ENCODE measurements at regions not wholly inside any gene's neighbourhood (a gene's known extent, or its start where the extent isn't known, plus 50 kb on each side); places are given as distances from the start of the nearest gene placed in this dataset.

DNA sequence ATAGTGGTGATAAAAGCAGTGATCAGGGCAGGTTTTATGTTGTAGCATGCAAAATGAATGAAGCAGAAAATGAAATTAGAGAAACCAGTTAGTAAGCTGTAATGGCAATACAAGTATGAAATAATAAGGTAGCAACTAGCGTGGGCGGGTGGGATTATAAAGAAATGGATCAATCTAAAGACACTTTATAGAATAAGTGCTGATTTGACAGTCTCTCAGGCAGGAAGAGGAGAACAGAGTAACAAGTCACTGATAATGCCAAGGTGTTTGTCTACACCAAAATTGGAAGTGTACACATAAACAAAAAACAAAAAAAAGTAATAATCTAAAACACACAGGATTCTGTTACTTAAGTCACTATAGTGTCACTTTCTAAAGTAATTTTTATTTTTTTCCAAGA is 51.0 kb upstream of the PCBP1 start:
- Histone ChIP-seq H3K27me3 (no peaks in the 10 kb centered on the region), H3K4me1 (no peaks in the 10 kb centered on the region), H3K36me3 (no peaks in the 10 kb centered on the region), H3K4me3 (no peak overlapping the region), H3K27ac (no peak overlapping the region), H3K9me3 (no peaks in the 10 kb centered on the region)
- DNase-seq (ENCODE audit: low spot score in 2 of 2) = no peak
- intact Hi-C loops (cut with DNase I; ENCODE audit: low total_unique reads) = no loop called here
- no peak for TF ChIP-seq POLR2AphosphoS5 (IDR thresholded peaks at IDR 0.05)
- no peak for TF ChIP-seq POLR2A (IDR thresholded peaks at IDR 0.05)
- TF ChIP-seq, protein P1, sequence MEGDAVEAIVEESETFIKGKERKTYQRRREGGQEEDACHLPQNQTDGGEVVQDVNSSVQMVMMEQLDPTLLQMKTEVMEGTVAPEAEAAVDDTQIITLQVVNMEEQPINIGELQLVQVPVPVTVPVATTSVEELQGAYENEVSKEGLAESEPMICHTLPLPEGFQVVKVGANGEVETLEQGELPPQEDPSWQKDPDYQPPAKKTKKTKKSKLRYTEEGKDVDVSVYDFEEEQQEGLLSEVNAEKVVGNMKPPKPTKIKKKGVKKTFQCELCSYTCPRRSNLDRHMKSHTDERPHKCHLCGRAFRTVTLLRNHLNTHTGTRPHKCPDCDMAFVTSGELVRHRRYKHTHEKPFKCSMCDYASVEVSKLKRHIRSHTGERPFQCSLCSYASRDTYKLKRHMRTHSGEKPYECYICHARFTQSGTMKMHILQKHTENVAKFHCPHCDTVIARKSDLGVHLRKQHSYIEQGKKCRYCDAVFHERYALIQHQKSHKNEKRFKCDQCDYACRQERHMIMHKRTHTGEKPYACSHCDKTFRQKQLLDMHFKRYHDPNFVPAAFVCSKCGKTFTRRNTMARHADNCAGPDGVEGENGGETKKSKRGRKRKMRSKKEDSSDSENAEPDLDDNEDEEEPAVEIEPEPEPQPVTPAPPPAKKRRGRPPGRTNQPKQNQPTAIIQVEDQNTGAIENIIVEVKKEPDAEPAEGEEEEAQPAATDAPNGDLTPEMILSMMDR (IDR thresholded peaks at IDR 0.05) = no peak

DNA sequence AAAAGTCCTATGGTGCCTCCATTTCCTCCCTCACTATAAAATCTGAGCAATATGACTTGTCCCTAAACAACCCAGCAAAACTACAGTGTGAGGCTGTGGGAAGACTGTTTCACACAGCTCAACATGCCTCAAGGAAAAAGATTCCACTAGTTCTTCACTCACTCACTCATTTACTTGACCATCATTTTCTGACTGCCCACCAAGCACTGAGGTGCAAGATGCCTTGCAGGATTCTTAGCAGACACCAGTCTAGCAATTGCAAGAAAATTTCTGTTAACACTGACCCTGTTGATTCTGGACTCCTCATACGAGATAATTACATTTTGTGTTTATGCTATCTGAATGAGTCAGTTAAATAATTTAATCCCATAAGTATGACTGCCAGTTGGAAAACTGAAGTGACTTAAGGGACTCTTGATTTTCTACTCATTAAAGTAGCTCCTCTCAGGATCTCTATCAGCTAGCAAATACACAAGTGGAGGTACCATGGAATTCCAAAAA is 51.9 kb upstream of the PCBP1 start:
- no peaks in the 10 kb centered on the region for H3K4me1 ChIP-seq
- peak overlapping the region in 1 of 2 donors; percentile 50 for H3K27ac ChIP-seq
- no peak for DNase-seq (ENCODE audit: low spot score in 2 of 2)
- no peak overlapping the region for H3K4me3 ChIP-seq
- no peaks in the 10 kb centered on the region for H3K36me3 ChIP-seq
- TF ChIP-seq POLR2A (IDR thresholded peaks at IDR 0.05) (no peak), POLR2AphosphoS5 (IDR thresholded peaks at IDR 0.05) (no peak)
- TF ChIP-seq, protein P1 (IDR thresholded peaks at IDR 0.05) = no peak
- no peaks in the 10 kb centered on the region for H3K27me3 ChIP-seq
- H3K9me3 ChIP-seq = no peaks in the 10 kb centered on the region
- intact Hi-C loops (cut with DNase I; ENCODE audit: low total_unique reads) = no loop called here

DNA sequence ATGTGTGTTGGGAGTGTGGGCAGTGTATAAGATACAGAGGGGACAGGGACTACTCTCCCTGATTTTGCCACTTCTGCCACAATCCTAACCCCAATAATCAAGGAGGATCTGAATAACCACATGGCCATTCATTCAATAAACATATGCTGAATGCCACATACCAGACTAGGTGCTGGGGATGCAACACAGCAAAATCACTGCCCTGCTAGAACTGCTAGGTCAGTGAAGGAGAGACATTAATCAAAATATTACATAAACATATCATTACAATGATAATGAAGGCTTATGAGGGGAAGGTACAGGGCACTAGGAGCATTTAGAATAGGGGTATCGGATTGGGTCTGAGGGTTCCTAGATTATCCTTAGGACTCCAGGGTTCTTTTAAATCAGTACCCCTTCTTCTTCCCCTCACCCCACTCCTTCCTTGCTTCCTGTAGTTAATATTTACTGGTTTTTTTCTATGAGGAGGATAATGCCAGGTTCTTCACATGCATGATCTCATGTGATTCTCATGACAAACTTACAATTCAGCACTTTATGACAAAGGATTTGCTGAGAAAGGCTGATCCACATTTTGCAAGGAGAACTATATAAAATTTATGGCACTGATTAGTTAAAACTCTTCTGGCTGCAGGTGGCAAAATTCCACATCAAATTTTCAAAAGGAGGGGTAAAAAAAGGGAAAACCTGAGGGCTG is 56.4 kb upstream of the PCBP1 start:
- Histone ChIP-seq H3K27me3 (no peaks in the 10 kb centered on the region), H3K4me1 (no peaks in the 10 kb centered on the region), H3K36me3 (no peaks in the 10 kb centered on the region), H3K9me3 (no peaks in the 10 kb centered on the region), H3K4me3 (no peak overlapping the region), H3K27ac (peak overlapping the region; percentile 43 to 87)
- intact Hi-C loops (cut with DNase I; ENCODE audit: low total_unique reads) = no loop called here
- no peak for DNase-seq (ENCODE audit: low spot score in 2 of 2)
- TF ChIP-seq, protein P1 (IDR thresholded peaks at IDR 0.05) = no peak
- TF ChIP-seq POLR2A (IDR thresholded peaks at IDR 0.05) = no peak
- TF ChIP-seq POLR2AphosphoS5 (IDR thresholded peaks at IDR 0.05) = no peak

DNA sequence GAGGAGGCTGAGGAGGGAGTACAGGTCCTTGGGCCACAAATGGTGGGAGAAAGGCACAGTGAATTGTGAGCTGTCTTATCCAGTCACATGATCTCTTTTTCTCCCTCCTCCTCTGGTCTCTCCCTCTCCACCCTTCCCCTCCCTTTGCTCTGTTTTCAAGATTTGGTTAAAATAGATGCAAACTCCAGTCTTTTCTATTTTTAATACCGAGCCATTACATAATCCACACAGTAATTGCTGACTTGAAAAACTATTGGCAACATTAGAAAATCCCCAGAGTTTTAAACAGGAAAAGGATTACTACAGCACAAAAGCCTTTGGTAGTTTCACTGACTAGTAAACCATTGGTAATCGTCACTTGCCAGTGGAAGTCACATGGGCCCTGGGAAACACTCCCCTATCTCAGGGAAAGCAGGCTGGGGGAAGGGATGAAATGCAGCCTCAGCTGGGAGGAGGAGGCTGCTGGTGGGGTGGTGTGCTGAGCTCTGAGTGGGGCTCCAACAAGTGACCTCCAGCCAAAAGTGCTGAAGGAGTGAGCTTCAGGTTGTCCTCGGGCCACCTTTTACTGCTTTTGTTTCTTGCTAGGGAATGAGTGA is 57.4 kb upstream of the PCBP1 start:
- Histone ChIP-seq H3K9me3 (no peaks in the 10 kb centered on the region), H3K4me1 (no peaks in the 10 kb centered on the region), H3K27me3 (no peaks in the 10 kb centered on the region), H3K36me3 (no peaks in the 10 kb centered on the region), H3K4me3 (no peak overlapping the region), H3K27ac (peak overlapping the region; percentile 70 to 87)
- peak in 1 of 2 donors; percentile 41 for DNase-seq (ENCODE audit: low spot score in 2 of 2)
- intact Hi-C loops (cut with DNase I; ENCODE audit: low total_unique reads) = no loop called here
- TF ChIP-seq, protein P1 (IDR thresholded peaks at IDR 0.05) = no peak

DNA sequence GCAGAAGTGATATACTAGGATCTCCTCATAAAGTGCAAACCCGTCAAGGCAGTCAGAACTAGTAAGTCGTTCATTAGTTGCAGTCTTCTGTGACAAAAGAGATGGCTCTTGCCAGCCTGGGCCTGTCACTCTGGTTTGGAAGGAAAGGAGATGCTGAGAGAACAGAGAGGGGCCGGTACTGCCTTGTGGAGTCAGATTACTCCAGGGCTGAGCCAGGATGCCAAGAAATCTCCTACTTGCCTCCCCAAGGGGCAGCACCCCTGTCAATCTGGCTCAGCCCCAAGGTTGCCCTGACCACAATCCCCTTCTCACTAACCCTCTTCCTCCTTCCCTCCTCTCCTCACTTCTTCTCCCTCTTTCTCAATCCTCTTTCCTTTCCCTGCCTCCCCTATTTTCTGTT is 62.9 kb upstream of the ASPRV1 start:
- TF ChIP-seq POLR2A (IDR thresholded peaks at IDR 0.05) = no peak
- no peak for TF ChIP-seq POLR2AphosphoS5 (IDR thresholded peaks at IDR 0.05)
- TF ChIP-seq, protein P1 (IDR thresholded peaks at IDR 0.05) = no peak
- intact Hi-C loops (cut with DNase I; ENCODE audit: low total_unique reads) = no loop called here
- H3K9me3 ChIP-seq = no peaks in the 10 kb centered on the region
- peak overlapping the region in 1 of 2 donors; percentile 12 for H3K27ac ChIP-seq
- no peak for DNase-seq (ENCODE audit: low spot score in 2 of 2)
- H3K4me3 ChIP-seq = no peak overlapping the region
- no peaks in the 10 kb centered on the region for H3K36me3 ChIP-seq
- no peaks in the 10 kb centered on the region for H3K27me3 ChIP-seq
- H3K4me1 ChIP-seq = no peaks in the 10 kb centered on the region

Data from breast epithelium (tissue), 4 donors.